Fibroblast of skin of right biceps (primary cell): ENCODE measurements at regions not wholly inside any gene's neighbourhood (a gene's known extent, or its start where the extent isn't known, plus 50 kb on each side); places are given as distances from the start of the nearest gene placed in this dataset.
"Not testable (repeated sequence)": the region's sequence is repeated elsewhere in the genome, so short reads cannot be mapped to it uniquely, and the experiment has no call there.

Experiments used
- DNase-seq: peaks from one replicate; pipeline ENCODE4 v3.0.0-alpha.2; 2013

DNA sequence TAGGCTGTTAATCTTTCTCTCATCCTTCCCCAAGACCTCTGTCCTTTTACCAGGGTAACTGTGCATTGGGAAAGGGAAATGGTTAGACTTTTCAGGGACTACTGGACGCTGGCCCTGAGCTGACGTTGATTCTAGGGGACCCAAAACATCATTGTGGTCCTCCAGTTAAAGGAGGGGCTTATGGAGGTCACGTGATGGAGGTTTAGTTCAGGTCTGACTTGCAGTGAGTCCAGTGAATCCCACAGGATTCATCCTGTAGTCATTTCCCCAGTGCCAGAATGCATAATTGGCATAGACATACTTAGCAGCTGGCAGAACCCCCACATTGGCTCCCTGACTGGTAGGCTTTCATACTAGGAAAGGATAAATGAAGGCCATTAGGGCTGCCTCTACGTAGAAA is 246.3 kb downstream of the KCNE4 start:
- DNase-seq, result not testable (repeated sequence)

DNA sequence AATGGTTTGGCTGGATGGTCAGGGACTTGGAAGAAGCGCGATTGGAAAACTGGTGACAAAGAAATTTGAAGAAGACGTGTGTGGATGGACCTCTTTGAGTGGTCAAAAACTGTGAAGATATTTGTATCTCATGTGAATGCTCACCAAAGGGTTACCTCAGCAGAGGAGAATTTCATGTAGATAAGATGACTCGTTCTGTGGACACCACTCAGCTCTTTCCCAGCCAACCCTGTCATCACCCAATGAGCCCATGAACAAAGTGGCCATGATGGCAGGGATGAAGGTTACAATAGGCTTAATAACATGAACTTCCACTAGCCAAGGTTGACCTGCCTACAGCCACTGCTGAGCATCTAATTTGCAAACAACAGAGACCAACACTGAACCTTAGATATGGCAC is 248.3 kb downstream of the KCNE4 start:
- DNase-seq, result peak; percentile 51

DNA sequence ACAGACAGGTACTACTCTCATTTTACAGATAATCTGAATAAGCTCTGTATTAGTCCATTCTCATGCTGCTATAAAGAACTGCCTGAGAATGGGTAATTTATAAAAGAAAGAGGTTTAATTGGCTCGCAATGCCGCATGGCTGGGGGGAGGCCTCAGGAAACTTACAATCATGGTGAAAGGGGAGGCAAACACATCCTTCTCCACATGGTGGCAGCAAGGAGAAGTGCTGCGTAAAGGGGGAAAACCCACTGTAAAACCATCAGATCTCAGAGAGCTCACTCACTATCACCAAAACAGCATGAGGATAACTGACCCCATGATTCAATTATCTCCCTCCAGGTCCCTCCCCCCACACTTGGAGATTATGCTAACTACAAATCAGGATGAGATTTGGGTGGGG is 254.4 kb downstream of the KCNE4 start:
- peak; percentile 40 for DNase-seq

DNA sequence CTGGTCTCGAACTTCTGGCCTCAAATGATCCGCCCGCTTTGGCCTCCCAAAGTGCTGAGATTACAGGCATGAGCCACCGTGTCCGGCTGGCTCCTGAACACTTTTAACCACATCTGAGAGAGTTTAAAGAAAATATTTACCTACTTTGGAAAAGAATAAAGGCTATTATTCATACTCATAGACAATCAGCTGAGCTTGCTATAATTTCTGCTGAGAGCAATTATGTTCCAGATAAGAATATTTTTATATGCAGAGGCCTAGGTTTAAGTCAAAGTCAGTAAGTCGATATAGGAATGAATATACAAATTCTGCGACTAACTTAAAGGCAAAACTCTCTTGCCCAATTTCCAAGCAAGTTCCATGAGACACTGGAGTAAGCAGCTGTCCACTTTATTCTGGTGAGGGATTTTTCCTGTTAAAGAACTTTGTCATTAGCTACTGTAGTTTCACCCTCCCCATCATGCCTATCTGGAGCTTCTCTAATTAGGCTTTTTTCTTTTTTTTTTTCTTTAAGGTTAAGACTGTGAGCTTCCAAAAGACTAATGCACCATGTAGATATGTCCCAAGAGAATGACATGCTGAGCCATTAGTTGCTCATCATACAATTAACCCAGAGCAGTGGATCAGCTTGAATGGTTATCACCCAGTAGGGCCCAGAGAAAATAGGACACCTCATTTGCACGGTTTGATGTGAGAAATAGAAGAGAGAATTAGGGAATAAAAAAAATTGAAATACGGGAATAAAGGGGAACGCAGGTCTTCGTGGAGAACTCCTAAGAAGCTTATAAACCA is 260.1 kb downstream of the KCNE4 start:
- no peak for DNase-seq

DNA sequence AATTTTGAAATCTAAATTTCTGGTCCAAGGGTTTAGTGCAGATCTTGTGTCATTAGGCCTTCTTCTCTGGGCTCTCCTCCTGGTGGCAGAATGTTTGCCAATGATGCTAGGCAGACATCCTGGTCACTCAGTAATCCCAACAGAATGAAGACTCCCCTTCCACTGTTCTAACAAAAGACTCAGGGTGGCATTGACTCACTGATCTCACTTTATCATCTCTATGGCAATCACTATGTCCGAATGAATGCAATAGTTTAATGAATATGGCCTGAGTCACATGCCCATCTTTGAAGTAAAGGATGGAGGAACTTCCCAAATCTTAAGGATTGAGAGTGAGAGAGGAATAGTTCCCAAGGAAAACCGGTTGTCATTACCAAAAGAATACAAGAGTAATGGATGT is 261.1 kb downstream of the KCNE4 start:
- DNase-seq, result no peak

DNA sequence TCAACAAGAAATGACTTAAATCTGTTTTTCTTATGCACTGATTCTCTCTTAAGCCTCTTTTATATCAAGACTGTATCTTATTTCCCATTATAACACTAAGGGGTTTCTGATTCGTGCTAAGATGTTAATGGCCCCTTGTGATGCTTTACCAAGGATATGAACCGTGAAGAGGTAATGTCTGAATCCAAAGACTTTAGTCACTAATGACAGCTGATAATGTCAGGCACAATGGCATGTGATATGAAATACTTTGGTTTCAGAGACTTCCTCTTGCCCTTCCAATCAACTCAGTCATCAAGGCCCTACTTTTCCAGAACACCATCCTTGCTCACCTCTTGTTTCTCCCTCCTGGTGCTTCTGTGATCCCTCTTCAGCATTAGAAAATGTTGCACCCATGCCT is 262.8 kb downstream of the KCNE4 start:
- peak; percentile 80 for DNase-seq

DNA sequence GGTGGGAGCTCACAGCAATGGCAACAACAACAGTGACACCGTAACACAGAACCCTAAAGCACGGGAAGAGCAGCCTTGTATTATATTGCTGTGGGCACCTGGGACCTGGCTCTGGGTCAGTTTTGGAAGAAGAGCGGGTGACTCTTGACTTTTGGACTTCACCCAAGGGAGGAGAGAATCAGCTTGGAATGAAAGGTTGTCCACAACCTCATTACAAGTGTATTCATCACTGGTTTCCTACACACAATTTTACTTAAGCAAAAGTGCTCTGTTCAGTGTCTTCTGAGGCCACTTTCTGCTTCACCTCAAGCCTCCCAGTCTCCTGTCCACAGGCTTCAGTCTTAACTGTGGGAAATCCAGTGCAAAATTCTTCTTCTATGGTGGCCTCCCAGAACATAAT is 263.8 kb downstream of the KCNE4 start:
- peak; percentile 45 for DNase-seq

DNA sequence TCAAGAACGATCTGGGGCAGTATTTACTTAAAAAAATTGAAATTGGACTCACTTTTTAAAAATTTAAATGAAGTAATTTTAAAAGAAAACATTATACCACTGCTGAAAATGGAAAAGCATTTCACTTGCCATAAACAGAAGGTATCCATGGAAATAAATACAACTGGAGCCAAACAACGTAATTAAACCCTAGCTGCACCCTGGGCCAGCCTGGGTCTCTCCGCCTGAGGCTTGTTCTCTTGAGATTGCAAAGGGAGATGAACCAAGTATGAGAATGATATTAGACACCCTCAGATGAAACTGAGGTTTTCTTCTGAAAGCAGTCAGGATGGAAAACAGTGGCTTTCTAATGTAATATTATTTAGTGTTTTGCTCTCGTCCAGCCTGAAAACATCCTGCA is 264.4 kb downstream of the KCNE4 start:
- DNase-seq, result no peak

DNA sequence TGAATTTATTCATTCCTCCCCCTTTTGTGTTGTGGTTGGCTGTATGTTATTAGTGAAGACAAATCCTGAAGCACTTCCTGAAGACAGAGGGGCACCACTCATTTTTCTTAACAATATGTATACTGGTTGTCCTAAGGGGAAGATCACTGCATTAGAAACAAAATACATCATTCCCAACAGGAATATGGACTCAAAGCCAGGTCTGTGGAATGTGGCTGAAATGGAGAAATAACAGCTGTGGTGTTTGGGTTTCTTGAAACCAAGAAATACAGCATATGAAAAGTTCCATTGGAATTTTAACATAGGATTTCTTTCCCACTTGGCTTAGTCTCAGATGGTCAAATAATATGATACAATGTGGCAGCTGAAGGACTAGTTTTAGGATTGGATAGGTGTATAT is 267.6 kb downstream of the KCNE4 start:
- peak; percentile 36 for DNase-seq

DNA sequence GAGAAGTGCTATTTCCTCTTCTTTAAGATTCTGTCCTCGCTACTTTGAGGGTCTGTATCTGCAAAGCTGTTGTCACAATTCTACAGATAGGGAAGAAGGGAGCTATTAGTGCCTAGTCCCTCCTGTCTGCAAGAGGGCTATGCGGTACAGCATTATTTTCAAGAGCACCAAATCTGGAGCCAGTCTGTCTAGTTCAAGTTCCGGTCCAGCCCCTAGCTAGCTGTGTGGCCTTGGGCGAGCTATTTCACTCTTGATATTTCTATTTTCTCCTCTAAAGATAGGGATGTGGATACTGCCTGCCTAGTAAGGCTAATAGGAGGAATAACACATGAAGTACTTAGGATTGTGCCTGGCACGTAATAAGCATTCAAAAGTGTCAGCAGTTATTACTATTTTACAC is 272.4 kb downstream of the KCNE4 start:
- DNase-seq, result no peak

DNA sequence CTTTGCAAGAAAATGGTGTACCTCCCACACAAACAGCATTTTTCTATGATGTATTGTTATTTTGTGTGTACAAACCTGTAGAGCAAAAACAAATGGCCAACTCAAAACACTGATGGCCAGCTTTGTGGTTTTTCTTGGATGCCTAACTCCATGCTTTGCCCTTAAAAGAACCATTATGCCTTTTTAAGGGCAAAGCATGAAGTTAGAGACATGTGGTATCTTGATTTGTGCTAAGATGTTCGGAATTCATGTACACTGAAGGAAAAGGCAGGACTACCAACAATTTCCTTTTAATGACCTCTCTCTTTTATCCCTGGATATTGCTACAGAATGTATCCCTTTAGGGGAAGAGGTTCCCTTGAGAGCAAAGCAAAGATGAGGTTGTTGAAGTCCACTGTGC is 273.6 kb downstream of the SCG2 start:
- DNase-seq, result no peak

DNA sequence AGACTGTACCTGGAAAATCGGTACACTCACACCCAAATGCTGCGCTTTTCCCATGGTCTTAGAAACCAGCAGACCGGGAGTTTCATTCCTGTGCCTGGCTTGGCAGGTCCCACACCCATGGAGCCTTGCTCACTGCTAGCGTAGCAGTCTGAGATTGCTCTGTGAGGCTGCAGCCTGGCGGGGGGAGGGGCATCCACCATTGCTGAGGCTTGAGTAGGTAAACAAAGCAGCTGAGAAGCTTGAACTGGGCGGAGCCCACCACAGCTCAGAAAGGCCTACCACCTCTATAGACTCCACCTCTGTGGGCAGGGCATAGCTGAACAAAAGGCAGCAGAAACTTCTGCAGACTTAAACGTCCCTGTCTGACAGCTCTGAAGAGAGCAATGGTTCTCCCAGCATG is 271.4 kb downstream of the SCG2 start:
- not testable (repeated sequence) for DNase-seq

DNA sequence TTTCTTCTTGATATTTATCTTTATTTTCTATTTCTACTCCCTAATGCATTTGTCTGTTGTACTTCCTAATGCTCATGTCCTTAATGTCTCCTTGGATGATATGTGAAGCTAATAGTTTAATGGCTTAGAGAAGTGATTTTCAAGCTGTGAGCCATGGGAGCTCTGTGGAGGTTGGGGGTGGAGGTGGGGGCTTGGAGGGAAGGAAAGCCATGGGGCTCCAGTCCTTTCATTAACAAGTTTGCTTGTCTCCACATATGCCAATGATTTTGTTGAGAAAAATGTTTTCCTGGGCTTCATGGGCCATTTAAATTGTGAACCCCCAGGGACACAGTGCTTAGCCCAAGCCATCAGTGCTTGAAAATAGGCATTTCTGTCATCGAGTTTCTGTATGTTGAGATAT is 264.1 kb downstream of the SCG2 start:
- no peak for DNase-seq

DNA sequence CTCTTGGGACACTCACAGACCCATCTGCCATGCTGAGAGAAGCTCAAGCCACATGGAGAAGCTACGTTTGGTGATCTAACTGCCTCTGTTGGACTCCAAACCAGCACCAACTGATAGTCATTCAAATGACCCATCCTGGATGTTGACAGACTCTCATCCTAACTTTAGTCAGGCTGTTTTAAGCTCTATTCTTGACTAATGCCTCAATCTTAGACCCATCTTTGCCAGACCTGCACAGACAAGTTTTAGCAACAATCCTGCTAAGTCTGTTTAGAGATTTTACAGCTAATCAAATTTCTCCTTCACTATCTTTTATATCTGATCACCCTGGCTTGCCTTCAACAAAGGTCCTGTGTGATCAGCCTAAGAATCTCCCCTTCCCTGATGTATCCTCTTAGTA is 245.1 kb downstream of the SCG2 start:
- DNase-seq, result no peak

DNA sequence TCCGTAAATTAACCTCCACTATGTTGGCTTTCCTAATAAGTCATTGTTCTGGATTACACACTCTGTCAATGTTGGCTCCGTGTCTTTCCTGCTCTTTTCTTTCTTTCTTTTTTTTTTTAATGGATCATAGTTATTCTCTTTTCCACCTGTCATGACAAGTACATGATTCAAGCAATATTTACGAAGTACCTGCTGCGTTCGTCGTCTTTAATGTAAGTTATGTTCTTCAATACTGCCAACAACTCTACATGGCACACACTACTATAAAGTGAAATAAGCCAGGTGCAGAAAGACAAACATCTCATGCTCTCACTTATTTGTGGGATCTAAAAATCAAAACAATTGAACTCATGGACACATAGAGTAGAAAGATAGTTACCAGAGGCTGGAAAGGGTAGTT is 239.1 kb downstream of the SCG2 start:
- DNase-seq, result no peak

DNA sequence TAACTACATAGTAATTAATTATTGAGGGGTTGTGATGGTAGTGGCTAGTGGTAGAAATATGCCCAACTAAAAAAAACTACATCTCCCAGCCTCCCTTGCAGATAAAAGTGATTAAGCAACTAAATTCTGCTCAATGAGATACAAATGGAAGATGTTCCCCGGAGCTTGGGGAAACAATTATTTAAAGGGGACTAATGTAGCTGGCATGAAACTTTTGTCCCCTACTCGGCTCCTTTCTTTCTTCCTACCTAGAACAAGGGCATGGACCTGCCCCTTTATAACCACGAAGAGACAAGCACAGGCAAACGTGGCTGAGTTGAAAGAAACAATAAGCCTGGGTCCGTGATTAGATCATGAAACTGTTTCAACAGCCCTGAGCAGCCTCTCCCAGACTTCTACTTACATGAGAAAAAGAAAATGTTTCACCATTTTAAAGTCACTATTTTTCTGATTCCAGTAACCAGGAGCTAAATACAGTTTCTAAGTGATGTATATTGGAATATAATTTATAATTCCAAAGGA is 236.9 kb downstream of the SCG2 start:
- DNase-seq, result no peak

DNA sequence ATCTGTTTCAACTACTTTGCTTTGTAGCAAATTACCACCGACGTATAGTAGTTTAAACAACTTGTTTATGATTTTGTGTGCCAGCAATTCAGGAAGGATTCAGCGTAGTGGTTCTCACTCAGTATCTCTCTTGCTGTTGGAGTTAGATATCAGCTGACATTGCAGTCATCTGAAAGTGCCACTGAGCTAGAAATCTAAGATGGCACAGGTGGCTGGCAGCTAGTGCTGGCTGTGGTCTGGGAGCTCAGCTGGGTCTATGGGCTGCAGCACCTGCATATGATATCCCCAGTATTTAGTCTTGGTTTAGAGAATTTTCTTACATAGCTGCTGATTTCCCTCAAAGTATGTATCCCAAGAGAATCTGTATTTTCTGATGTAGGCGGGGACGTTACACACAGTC is 235.6 kb downstream of the SCG2 start:
- DNase-seq, result no peak

DNA sequence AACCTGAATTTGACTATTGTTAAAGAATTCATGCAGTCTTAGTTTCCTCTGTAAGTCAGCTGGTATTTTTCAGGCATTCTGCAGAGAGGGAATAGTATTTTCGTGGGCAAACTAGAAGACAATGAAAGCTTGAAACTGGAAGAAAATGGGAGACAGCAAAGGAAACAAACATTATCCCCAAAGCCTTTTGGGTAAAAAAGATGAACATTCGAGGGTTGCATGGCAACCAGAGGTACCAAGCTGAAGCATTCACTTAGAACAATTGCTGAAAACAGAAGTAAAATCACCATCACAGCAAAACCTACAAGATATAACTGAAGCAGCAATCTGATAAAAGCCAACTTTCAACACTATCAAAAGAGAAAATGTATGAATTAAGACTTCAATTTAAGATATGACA is 233.7 kb downstream of the SCG2 start:
- no peak for DNase-seq

DNA sequence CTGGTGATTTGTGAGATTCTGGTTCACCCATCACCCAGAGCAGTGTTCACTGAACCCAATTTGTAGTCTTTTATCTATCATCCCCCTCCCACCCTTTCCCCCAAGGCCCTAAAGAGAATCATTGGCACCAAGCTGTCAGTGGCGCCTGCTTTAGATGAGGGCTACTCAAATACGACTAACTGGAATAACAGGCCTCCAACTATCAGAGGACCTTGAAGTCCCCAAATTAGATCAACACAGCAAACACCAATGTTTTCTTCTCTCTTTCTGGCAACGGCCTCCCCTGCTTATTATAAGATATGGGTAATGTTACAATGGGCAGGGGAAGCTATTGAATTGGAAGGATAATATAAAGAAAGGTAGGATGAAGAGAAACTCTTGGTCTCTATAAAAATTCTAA is 232.3 kb downstream of the SCG2 start:
- DNase-seq, result no peak

DNA sequence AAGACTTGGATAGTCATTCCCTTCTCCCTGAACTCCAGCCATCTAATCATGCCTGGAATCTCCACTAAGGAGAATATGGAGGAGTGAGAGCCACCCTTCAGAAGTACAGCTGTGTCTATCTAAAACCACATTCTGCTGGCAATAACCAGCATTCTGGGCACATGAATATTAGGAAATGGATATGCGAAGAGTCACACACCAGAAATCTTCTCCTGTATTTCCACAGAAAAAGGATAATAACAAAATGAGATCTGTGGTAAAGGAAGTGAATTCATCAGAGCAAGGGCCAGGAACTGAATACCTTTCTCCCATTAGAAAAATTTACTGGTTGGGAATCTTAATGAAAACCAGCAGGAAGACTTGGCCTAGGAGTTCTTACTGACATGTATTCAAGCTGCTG is 218.8 kb downstream of the SCG2 start:
- peak; percentile 86 for DNase-seq

DNA sequence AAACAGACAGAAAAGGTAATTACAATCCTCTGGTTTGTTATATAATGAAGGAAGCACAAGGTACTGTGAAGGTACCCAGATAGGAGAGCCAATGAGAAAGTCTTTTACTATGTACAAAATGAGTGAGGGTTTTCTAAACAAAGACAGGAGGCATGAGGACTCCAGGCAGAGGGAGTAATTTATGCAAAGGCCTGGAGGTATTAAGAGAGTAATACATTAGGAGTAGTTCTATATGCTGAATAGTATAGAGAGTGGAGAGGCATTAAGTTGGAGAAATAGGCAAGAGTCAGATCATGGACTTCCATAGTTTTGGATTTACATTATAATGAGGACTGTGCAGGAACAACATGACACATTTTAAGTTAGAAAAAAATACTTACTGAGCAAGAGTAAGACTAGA is 216.0 kb downstream of the SCG2 start:
- DNase-seq, result no peak

DNA sequence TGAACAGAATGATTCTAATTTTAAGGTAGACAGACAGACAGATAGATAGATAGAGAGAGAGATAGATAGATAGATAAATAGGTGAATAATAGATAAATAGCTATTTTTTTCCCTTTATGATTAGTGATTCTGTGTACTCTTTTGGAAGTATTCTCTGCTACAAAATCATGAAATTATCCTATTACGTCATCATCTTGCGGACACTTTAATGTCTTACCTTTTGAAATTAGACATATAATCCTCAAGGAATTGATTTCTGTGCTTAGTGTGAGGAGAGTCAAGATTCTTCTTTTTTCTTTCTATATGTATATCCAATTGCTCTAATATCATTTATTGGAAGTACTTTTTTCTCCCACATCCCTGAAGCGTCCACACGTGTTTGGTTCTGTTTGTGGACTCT is 215.2 kb downstream of the SCG2 start:
- no peak for DNase-seq

DNA sequence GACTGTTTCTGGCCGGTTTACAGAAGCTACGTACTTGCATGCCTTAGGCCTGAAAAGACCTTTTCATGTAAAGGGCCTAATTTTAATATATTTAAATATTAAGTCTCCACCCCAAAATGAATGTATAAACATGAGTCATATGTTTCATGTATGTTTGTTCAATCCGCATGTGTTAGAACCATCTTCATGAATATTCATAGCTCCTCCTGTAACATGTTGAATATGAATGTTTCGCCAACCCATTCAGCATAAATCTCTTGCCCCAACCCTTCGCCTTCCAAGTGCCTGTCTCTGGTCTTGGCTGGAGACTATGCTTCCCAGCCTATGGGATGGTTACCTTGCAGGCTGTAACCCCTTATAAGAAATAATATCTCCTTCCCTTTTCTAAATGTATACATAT is 212.5 kb downstream of the SCG2 start:
- DNase-seq, result no peak

DNA sequence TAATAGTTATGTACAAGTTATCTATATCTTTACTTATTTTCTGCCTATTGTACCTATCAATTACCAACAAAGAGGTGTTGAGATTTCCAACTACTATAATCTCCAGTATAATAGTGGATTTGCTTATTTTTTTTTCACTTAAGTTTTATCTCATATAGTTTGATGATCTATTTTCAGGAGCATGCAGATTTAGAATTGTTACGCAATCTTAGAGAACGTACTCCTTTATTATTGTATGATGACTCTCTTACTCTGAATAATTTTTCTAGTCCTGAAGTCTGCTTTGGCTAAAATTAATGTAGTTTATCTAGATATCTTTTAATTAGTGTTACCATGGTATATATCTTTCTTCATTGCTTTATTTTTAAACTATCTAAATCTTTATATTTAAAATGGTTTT is 205.2 kb downstream of the SCG2 start:
- no peak for DNase-seq

DNA sequence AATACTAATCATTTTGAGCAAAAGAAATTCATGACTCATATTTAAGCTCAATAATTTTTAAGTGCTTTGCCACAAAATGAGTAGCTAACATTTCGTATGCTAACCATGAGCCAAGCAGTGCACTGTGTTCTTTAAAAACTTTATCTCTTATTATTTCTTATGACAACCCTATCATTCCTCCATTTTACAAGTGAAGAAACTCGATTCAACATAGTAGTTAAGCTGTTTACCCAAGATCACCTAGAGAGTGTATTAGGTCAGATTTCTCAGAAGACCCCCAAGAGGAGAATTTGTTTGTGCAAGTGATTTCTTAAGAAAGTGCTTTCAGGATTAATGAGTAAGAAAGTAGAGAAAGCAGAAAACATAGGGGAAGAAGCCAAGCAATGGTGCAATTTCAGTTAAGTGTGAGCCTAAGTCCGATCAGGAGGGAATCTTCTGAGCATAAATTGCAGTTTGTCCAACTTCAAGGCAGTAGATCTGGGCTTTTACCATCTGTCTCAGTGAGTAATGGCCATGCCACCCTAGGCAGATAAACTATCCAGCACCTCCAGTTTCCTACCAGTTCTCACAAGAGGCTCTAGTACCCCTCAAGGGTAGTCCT is 202.7 kb downstream of the SCG2 start:
- no peak for DNase-seq
